Mammary epithelial cell (primary cell): ENCODE measurements at regions not wholly inside any gene's neighbourhood (a gene's known extent, or its start where the extent isn't known, plus 50 kb on each side); places are given as distances from the start of the nearest gene placed in this dataset.

Experiments
- EZH2 ChIP-seq: IDR thresholded peaks from 2 replicates; pipeline ENCODE4 v1.6.1; 2012; ENCODE audit warnings: low read length, inconsistent platforms, borderline replicate concordance
- TF ChIP-seq, protein P1 (sequence below), 2 donors: IDR thresholded peaks in 1 of 2; conservative IDR thresholded peaks in 1 of 2; 2 replicates each; pipeline ENCODE4 v1.5.1; 2011 to 2012; ENCODE audit warnings: inconsistent platforms in 2 of 2, low read length in 2 of 2, mild to moderate bottlenecking in 2 of 2, control low read depth in 1 of 2, low read depth in 1 of 2; ENCODE audit not compliant: insufficient read depth in 1 of 2; ENCODE audit errors: extremely low read depth in 1 of 2

DNA sequence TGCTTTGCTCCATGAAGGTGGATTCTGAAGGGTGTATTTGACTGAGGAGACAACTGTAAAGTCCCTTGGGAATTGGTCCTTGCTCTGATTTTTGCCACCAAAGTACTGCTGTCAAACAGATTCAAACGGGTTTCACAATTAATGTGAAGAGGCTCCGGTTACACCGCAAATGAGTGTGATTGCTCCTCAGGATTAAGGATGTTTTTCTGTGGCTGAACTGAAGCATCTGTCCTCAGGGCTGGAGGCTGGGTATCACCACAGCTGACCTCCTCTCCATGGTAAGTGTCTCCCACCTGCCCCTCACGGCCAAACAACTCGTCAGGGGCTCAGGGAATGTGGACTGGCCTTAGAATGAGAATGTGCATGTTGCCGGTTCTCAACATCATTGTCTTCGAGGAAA, 130.4 kb upstream of the NDUFV2 start:
- TF ChIP-seq, protein P1, sequence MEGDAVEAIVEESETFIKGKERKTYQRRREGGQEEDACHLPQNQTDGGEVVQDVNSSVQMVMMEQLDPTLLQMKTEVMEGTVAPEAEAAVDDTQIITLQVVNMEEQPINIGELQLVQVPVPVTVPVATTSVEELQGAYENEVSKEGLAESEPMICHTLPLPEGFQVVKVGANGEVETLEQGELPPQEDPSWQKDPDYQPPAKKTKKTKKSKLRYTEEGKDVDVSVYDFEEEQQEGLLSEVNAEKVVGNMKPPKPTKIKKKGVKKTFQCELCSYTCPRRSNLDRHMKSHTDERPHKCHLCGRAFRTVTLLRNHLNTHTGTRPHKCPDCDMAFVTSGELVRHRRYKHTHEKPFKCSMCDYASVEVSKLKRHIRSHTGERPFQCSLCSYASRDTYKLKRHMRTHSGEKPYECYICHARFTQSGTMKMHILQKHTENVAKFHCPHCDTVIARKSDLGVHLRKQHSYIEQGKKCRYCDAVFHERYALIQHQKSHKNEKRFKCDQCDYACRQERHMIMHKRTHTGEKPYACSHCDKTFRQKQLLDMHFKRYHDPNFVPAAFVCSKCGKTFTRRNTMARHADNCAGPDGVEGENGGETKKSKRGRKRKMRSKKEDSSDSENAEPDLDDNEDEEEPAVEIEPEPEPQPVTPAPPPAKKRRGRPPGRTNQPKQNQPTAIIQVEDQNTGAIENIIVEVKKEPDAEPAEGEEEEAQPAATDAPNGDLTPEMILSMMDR (conservative IDR thresholded peaks at IDR 0.05 in 1 of 2, IDR thresholded peaks at IDR 0.05 in 1 of 2; ENCODE audit: extremely low read depth in 1 of 2, insufficient read depth in 1 of 2, low read depth in 1 of 2, low read length in 2 of 2): no peak
- TF ChIP-seq EZH2: no peak
